OCI-LY1 (cell line): ENCODE measurements at regions not wholly inside any gene's neighbourhood (a gene's known extent, or its start where the extent isn't known, plus 50 kb on each side); places are given as distances from the start of the nearest gene placed in this dataset.
A peak's percentile ranks its signal among the peaks of the same experiment; 100 is the strongest.

Source experiments
- H2AFZ ChIP-seq: fragments of 200-600 bp; sonication (generic), shearing (Covaris generic); 2 replicates; pipeline ENCODE4 v1.6.0; 2014; ENCODE audit warnings: antibody characterized with exemption, mild to moderate bottlenecking, low read length
- H3F3A ChIP-seq: fragments of 200-600 bp; sonication (generic), shearing (Covaris generic); 2 replicates; pipeline ENCODE4 v1.6.0; 2014; ENCODE audit warnings: mild to moderate bottlenecking, antibody characterized with exemption, low read length, moderate library complexity; ENCODE audit not compliant: insufficient read depth
- H3K27ac ChIP-seq: fragments of 200-600 bp; sonication (generic); 2 replicates; pipeline ENCODE4 v1.5.1; 2014; ENCODE audit warnings: low read length, mixed run types, mild to moderate bottlenecking, low read depth; ENCODE audit not compliant: poor library complexity, severe bottlenecking
- H3K27me3 ChIP-seq: fragments of 200-600 bp; sonication (generic); 2 replicates; pipeline ENCODE4 v1.6.0; 2014; ENCODE audit warnings: antibody characterized with exemption, mild to moderate bottlenecking, low read length, moderate library complexity; ENCODE audit not compliant: insufficient read depth
- H3K36me3 ChIP-seq: fragments of 200-600 bp; sonication (generic); 2 replicates; pipeline ENCODE4 v1.6.1; 2014; ENCODE audit warnings: mild to moderate bottlenecking, antibody characterized with exemption, low read length, moderate library complexity, mixed read lengths; ENCODE audit not compliant: insufficient read depth
- H3K4me1 ChIP-seq: fragments of 200-600 bp; sonication (generic); 2 replicates; pipeline ENCODE4 v1.5.1; 2014; ENCODE audit warnings: mild to moderate bottlenecking, low read length, moderate library complexity; ENCODE audit not compliant: insufficient read depth, severe bottlenecking
- H3K4me2 ChIP-seq: fragments of 200-600 bp; sonication (generic), shearing (Covaris generic); 2 replicates; pipeline ENCODE4 v1.6.1; 2014; ENCODE audit warnings: low read length
- H3K4me3 ChIP-seq: fragments of 200-600 bp; sonication (generic); 2 replicates; pipeline ENCODE4 v1.5.1; 2014; ENCODE audit warnings: low read length, low read depth, mild to moderate bottlenecking, mixed read lengths; ENCODE audit not compliant: poor library complexity, severe bottlenecking
- H3K79me2 ChIP-seq: fragments of 200-600 bp; shearing (Covaris generic); 2 replicates; pipeline ENCODE4 v1.6.1; 2016; ENCODE audit warnings: mixed run types, low read length, mixed read lengths; ENCODE audit not compliant: insufficient read depth
- H3K9ac ChIP-seq: fragments of 200-600 bp; sonication (generic), shearing (Covaris generic); 2 replicates; pipeline ENCODE4 v1.6.1; 2014; ENCODE audit warnings: mild to moderate bottlenecking, low read length, mixed read lengths
- H3K9me2 ChIP-seq: fragments of 200-600 bp; sonication (generic), shearing (Covaris generic); 2 replicates; pipeline ENCODE4 v1.6.1; 2014; ENCODE audit warnings: low read depth, mild to moderate bottlenecking, low read length, mixed read lengths
- H3K9me3 ChIP-seq: fragments of 200-600 bp; shearing (Covaris generic); 2 replicates; pipeline ENCODE4 v1.6.1; 2014; ENCODE audit warnings: low read length, mixed read lengths
- H4K20me1 ChIP-seq: fragments of 200-600 bp; sonication (generic), shearing (Covaris generic); 2 replicates; pipeline ENCODE4 v1.6.0; 2016; ENCODE audit warnings: mild to moderate bottlenecking, low read length; ENCODE audit not compliant: insufficient read depth
- EZH2 ChIP-seq: fragments of 200-600 bp; sonication (generic), shearing (Covaris generic); IDR thresholded peaks from 2 replicates; pipeline ENCODE4 v1.8.0; 2017; ENCODE audit warnings: borderline replicate concordance, mixed run types, mild to moderate bottlenecking, antibody characterized with exemption, low read length, moderate library complexity, mixed read lengths
- TF ChIP-seq, protein P1 (sequence below): fragments of 200-600 bp; sonication (generic), shearing (Covaris generic); IDR thresholded peaks from 2 replicates; pipeline ENCODE4 v1.5.1; 2017; ENCODE audit warnings: mild to moderate bottlenecking, antibody characterized with exemption, low read length, moderate library complexity, mixed read lengths

- Histone ChIP-seq H3F3A (no peaks in the 10 kb centered on the region), H2AFZ (no peak overlapping the region), H3K4me3 (no peak overlapping the region), H3K9me3 (no peaks in the 10 kb centered on the region), H3K27me3 (no peaks in the 10 kb centered on the region), H4K20me1 (no peaks in the 10 kb centered on the region), H3K79me2 (no peaks in the 10 kb centered on the region), H3K4me2 (no peak overlapping the region), H3K9ac (no peak overlapping the region), H3K4me1 (no peaks in the 10 kb centered on the region), H3K36me3 (no peaks in the 10 kb centered on the region), H3K27ac (no peak overlapping the region), H3K9me2 (no peaks in the 10 kb centered on the region)
- TF ChIP-seq, protein P1, sequence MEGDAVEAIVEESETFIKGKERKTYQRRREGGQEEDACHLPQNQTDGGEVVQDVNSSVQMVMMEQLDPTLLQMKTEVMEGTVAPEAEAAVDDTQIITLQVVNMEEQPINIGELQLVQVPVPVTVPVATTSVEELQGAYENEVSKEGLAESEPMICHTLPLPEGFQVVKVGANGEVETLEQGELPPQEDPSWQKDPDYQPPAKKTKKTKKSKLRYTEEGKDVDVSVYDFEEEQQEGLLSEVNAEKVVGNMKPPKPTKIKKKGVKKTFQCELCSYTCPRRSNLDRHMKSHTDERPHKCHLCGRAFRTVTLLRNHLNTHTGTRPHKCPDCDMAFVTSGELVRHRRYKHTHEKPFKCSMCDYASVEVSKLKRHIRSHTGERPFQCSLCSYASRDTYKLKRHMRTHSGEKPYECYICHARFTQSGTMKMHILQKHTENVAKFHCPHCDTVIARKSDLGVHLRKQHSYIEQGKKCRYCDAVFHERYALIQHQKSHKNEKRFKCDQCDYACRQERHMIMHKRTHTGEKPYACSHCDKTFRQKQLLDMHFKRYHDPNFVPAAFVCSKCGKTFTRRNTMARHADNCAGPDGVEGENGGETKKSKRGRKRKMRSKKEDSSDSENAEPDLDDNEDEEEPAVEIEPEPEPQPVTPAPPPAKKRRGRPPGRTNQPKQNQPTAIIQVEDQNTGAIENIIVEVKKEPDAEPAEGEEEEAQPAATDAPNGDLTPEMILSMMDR: no peak
- no peak for TF ChIP-seq EZH2
Observed at GRCh38 chr14:37900561-37900960, 305.1 kb downstream of the TTC6 start.

DNA sequence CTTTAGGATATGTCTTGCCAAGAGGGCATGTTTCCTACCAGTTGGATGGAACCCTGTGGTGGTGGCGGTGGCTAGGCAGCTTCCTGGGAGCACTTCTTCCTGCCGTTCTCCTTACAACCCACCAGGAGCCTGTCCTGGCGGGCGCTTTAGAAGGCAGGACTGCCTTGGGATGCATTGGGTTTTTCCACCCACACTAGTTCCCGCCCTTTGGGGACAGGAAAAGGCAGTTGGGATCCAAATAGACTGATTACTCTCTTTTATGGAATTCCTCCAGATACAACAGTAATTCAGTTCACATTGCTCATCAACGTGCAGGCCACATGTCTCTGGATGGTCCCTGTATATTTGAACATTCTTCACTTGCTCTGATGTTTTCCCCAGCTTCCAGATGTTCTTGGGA is 305.7 kb upstream of the SSTR1 start:
- H3K79me2 ChIP-seq: no peaks in the 10 kb centered on the region
- no peaks in the 10 kb centered on the region for H3K36me3 ChIP-seq
- no peak overlapping the region for H3K4me3 ChIP-seq
- H4K20me1 ChIP-seq: no peaks in the 10 kb centered on the region
- H3F3A ChIP-seq: no peaks in the 10 kb centered on the region
- no peaks in the 10 kb centered on the region for H3K9me3 ChIP-seq
- no peaks in the 10 kb centered on the region for H3K9me2 ChIP-seq
- TF ChIP-seq, protein P1: no peak
- TF ChIP-seq EZH2: no peak
- no peak overlapping the region for H3K4me2 ChIP-seq
- no peak overlapping the region for H3K27ac ChIP-seq
- no peaks in the 10 kb centered on the region for H3K4me1 ChIP-seq
- H3K9ac ChIP-seq: no peak overlapping the region
- no peak overlapping the region for H2AFZ ChIP-seq
- no peaks in the 10 kb centered on the region for H3K27me3 ChIP-seq

DNA sequence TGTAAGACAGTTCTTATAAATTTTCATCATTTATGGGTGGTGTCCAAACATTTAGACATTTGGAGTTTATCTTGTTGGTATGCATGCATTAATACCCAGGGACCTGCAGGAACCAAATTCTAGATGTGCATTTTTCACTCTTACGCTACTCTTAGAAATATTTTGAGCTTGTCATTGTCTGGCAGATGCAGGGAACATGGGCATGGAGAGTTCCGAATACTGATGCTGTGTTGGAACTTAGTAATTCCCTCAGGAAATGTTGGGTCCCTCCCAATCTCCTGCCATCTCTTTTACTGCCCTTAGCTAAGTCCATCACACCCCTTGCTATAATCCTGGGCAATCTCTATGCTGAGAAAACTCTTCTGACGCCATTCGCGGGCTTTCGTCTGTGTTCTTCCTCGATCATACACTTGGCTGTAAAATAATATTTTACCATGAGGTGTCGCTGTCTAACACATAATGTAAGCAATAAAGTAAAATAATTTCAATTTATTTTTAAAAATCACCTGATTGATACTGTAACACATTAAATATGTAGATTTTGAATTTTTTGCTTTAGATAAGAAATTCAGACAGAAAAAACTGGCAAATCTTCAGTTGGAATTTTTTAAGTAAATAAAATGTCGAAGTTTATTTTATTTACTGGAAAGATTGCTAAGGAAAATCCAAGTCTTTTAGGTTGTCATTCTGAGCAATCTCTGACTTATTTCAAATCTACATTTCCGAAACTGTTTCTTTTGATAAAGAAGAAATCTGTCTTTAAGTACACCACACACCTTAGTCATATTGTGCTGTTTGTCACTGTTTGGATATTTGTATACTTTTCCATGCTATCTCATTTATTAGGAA is 304.1 kb upstream of the SSTR1 start:
- Histone ChIP-seq H3F3A (no peaks in the 10 kb centered on the region), H3K4me2 (peak overlapping the region; percentile 45; the same call in 1 of the 2 replicates), H3K9me2 (no peaks in the 10 kb centered on the region), H3K79me2 (no peaks in the 10 kb centered on the region), H2AFZ (0 out of 2 replicates have a peak overlapping the region, but pooled peaks have one; percentile 55), H3K36me3 (no peaks in the 10 kb centered on the region), H3K27ac (no peak overlapping the region), H3K4me3 (no peak overlapping the region), H3K27me3 (no peaks in the 10 kb centered on the region), H3K4me1 (no peaks in the 10 kb centered on the region), H3K9ac (no peak overlapping the region; the same call in 1 of the 2 replicates), H4K20me1 (no peaks in the 10 kb centered on the region), H3K9me3 (no peaks in the 10 kb centered on the region)
- TF ChIP-seq EZH2: no peak
- TF ChIP-seq, protein P1: peak; percentile 69
